WI38 (cell line): ENCODE measurements at regions not wholly inside any gene's neighbourhood (a gene's known extent, or its start where the extent isn't known, plus 50 kb on each side); places are given as distances from the start of the nearest gene placed in this dataset.

ENCODE experiments used
- H3K4me3 ChIP-seq: 2 replicates; pipeline ENCODE4 v1.5.1; 2011; ENCODE audit warnings: low read depth, mild to moderate bottlenecking, control low read depth, low read length
- TF ChIP-seq, protein P1 (sequence below): IDR thresholded peaks from 2 replicates; pipeline ENCODE4 v1.5.1; 2012; ENCODE audit warnings: low read depth, mild to moderate bottlenecking, control low read depth, low read length

DNA sequence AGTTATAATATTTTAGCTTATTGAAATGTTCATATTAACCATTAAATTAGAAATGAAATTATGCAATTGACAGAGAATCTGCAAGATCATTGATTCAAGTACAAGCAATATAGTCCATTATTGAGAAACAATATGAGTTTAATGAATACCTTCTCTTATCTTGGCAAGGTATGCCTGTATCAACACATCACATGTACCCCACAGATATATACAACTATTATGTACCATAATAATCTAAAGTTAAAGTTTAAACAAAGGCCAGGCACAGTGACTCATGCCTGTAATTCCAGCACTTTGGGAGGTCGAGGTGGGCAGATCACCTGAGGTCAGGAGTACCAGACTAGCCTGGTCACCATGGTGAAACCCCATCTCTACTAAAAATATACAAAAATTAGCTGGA lies 514.7 kb downstream of the PCDH7 start:
- TF ChIP-seq, protein P1, sequence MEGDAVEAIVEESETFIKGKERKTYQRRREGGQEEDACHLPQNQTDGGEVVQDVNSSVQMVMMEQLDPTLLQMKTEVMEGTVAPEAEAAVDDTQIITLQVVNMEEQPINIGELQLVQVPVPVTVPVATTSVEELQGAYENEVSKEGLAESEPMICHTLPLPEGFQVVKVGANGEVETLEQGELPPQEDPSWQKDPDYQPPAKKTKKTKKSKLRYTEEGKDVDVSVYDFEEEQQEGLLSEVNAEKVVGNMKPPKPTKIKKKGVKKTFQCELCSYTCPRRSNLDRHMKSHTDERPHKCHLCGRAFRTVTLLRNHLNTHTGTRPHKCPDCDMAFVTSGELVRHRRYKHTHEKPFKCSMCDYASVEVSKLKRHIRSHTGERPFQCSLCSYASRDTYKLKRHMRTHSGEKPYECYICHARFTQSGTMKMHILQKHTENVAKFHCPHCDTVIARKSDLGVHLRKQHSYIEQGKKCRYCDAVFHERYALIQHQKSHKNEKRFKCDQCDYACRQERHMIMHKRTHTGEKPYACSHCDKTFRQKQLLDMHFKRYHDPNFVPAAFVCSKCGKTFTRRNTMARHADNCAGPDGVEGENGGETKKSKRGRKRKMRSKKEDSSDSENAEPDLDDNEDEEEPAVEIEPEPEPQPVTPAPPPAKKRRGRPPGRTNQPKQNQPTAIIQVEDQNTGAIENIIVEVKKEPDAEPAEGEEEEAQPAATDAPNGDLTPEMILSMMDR = no peak

DNA sequence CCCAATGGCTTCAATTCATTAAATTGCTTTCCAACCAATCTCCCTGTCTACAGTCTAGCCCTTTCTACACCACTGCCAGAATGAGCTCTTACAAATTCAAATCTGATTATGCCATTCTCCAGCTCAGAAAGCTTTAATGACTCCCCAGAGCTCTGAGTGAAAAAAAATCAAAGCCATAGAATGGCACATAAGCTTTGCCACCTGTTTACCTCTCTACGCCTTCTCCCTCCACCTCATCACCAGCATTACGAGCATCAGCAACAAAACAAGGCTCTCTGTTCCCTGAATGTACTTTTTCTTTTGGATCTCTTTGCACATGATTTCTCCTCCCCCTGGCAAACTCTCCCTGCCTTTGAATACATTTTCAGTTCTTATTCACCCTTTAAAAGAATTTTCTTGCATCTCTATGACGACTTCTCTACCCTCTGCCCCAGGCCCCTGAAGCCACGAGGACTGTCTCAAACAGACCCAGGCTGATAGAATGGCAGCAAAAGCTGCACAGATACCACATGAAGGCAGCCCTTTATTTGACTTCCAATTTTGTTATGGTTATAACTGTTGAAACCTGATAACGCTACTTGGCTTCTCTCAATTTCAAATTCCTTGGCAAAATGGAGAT lies 516.0 kb downstream of the PCDH7 start:
- TF ChIP-seq, protein P1 = no peak
- no peak overlapping the region for H3K4me3 ChIP-seq

More for the DNA sequence above, 514.7 kb downstream of the PCDH7 start:
- no peak overlapping the region for H3K4me3 ChIP-seq

DNA sequence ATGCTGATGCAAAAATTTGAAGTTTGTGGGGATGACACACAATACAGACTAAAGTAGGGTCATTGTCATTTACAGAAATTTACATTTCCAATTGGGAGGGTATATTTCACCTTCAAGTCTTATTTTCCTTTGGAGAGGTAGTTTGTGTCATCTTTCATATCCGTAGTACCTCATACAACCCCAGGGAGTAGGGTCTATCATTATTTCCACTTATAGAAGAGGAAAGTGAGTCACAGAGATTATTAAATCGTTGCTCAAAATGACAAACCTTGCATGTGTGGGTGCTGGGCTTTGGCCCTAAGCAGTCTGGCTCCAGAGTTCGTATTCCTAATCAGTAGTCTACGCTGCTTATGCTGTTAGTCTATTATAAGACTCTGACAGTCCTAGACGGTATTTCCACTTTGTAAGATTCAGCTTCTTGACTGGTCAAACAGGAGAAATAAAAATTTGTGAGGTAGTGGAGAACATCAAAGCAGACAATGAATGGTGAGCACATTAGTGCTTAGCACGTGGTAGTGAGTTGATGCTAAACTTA lies 516.5 kb downstream of the PCDH7 start:
- no peak overlapping the region for H3K4me3 ChIP-seq
- TF ChIP-seq, protein P1 = no peak

DNA sequence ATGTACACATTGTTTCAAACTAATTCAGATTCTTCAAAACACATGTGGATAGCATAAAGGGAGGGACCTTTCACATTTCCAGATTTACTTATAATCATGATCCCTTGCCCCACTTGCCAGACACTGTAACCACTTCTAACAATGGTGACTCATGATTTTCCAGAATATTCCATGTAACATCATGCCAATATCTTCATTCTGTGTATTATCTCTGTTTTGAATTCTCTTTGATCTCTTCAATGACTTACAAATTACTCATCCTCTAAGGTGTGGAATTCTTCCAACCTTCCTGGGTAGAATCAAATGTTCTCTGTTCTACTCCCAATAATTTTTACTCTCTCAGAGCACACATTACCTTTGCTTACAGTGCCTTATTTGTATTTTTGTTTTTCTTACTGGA lies 517.1 kb downstream of the PCDH7 start:
- H3K4me3 ChIP-seq = no peak overlapping the region
- TF ChIP-seq, protein P1 = no peak

DNA sequence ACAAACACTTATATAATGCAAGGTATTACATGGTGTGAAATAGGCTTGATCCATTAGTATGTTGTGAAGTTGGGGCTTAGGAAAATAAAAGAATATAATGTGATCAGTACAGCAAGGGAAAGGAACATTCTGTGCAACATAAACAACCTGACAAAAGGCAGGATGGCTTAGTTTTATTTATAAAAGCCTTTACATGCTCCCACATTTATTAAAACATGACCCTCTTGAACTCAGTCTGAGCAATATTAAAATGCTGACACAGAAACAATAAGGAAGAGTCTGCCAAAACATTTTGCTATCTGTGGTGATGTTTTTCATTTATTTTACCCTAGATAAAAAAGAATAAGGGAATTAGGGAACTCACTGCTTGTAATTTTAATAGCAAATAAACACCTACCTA lies 519.7 kb downstream of the PCDH7 start:
- no peak overlapping the region for H3K4me3 ChIP-seq
- TF ChIP-seq, protein P1 = no peak

DNA sequence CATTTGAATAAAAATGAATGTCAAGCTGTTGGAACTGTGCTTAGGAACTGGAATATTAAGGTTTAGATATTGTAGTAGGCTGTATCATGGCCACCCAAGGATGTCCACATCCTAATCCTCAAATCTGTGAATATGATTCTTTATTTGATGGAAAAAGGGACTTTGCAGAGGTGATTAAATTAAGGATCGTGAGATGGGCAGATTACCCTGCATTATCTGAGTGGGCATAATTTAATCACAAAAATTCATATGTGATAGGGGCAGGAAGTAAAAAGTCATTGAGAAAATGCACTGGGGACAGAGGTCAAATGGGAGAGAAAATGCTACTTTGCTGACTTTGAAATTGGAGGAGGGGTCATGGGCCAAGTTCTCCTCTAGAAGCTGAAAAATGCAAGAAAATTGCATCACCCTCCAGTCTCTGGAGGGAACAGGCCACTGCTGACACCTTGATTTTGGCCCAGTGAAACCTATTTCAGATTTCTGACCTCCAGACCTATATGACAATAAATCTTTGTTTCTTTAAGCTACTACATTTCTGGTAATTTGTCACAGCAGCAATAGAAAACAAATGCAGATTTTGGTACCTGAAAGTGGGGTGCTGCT lies 521.4 kb downstream of the PCDH7 start:
- TF ChIP-seq, protein P1 = no peak
- H3K4me3 ChIP-seq = no peak overlapping the region

DNA sequence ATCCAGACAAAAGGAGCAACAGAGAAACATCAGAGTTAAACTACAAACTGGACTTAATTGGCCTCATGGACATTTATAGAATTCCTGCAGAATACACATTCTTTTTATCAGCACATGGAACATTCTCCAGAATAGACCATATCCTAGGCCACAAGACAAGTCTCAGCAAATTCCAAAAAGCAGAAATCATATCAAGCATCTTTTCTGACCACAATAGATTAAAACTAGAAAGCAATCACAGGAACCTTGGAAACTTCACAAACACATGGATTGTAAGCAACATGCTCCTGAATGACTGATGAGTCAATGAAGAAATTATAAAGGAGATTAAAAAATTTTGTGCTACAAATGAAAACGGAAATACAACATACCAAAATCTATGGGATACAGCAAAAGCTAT lies 526.7 kb downstream of the PCDH7 start:
- TF ChIP-seq, protein P1 = no peak

More for the DNA sequence above, 526.7 kb downstream of the PCDH7 start:
- H3K4me3 ChIP-seq = no peak overlapping the region
